ENCODE measurements at regions not wholly inside any gene's neighbourhood (a gene's known extent, or its start where the extent isn't known, plus 50 kb on each side); places are given as distances from the start of the nearest gene placed in this dataset.

DNA sequence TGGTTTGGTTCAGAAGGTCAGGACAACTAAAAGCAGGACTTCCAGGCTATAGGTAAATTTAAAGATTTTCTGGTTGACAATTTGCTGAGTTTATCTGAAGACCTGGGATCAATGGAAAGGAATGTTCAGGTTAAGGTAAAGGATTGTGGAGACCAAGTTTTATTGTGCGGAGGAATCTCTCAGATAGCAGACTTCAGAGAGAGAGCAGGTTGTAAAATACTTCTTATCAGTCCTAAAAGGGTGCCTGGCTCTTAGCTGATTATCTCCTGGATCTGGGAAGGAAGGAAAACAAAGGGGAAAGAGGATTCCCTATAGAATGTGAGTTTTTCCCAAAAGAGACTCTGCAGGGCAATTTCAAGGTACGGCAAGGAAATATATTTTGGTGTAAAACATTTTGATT is 851.5 kb downstream of the DACH1 start:
- Histone ChIP-seq H3K9ac (ENCODE audit: control insufficient read depth, extremely low read depth, insufficient read depth, low read length) (no peak overlapping the region), H3K9me3 (ENCODE audit: control insufficient read depth, low read depth, low read length) (no peaks in the 10 kb centered on the region), H2AFZ (ENCODE audit: control insufficient read depth, low read length) (no peak overlapping the region), H3K4me3 (ENCODE audit: control insufficient read depth in 2 of 3, extremely low read depth in 1 of 3, insufficient read depth in 2 of 3, low read depth in 1 of 3, low read length in 3 of 3) (no peak overlapping the region), H3K4me2 (ENCODE audit: control insufficient read depth, extremely low read depth, insufficient read depth, low read depth, low read length) (no peak overlapping the region), H3K27me3 (ENCODE audit: control insufficient read depth, extremely low read depth, insufficient read depth, low read length) (no peaks in the 10 kb centered on the region), H3K4me1 (ENCODE audit: control insufficient read depth, extremely low read depth, insufficient read depth, low read length) (no peaks in the 10 kb centered on the region), H3K79me2 (ENCODE audit: control insufficient read depth, insufficient read depth, low read length) (no peaks in the 10 kb centered on the region), H4K20me1 (ENCODE audit: control insufficient read depth, extremely low read depth, insufficient read depth, low read length) (no peaks in the 10 kb centered on the region), H3K27ac (ENCODE audit: control insufficient read depth, insufficient read depth, low read length) (no peak overlapping the region), H3K36me3 (ENCODE audit: control insufficient read depth in 2 of 2, extremely low read depth in 1 of 2, insufficient read depth in 2 of 2, low read length in 2 of 2) (no peaks in the 10 kb centered on the region), H3K9me1 (ENCODE audit: control insufficient read depth, extremely low read depth, insufficient read depth, low read length) (no peaks in the 10 kb centered on the region)
- DNase-seq (ENCODE audit: low read depth, low spot score), result no peak
- TF ChIP-seq, protein P1, sequence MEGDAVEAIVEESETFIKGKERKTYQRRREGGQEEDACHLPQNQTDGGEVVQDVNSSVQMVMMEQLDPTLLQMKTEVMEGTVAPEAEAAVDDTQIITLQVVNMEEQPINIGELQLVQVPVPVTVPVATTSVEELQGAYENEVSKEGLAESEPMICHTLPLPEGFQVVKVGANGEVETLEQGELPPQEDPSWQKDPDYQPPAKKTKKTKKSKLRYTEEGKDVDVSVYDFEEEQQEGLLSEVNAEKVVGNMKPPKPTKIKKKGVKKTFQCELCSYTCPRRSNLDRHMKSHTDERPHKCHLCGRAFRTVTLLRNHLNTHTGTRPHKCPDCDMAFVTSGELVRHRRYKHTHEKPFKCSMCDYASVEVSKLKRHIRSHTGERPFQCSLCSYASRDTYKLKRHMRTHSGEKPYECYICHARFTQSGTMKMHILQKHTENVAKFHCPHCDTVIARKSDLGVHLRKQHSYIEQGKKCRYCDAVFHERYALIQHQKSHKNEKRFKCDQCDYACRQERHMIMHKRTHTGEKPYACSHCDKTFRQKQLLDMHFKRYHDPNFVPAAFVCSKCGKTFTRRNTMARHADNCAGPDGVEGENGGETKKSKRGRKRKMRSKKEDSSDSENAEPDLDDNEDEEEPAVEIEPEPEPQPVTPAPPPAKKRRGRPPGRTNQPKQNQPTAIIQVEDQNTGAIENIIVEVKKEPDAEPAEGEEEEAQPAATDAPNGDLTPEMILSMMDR (optimal IDR thresholded peaks at IDR 0.05 in 1 of 3, IDR thresholded peaks at IDR 0.05 in 1 of 3, conservative IDR thresholded peaks at IDR 0.05 in 1 of 3; ENCODE audit: extremely low read depth in 1 of 3, insufficient read depth in 2 of 3, low read length in 3 of 3), result no peak
- no peak for TF ChIP-seq EZH2 (IDR thresholded peaks at IDR 0.05; ENCODE audit: low read length)
- FAIRE-seq, result no peak
- dilution Hi-C loops (cut with MboI; ENCODE audit: extremely low pct_ligation_motif_present, low sequenced_read_pairs), result no loop called here

DNA sequence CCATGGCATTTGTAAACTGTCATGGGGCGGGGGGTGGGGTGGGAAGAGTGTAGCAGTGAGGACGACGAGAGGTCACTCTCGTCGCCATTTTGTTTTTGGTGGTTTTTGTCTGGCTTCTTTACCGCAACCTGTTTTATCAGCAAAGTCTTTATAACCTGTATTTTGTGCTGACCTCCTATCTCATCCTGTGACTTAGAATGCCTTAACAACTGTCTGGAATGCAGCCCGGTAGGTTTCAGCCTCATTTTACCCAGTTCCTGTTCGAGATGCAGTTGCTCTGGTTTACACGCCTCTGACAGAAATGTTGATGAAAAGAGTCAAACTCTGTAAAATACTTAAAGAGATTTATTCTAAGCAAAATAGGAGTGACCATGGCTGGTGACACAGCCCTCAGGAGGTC is 852.0 kb downstream of the DACH1 start:
- H3K36me3 ChIP-seq (ENCODE audit: control insufficient read depth in 2 of 2, extremely low read depth in 1 of 2, insufficient read depth in 2 of 2, low read length in 2 of 2), result no peaks in the 10 kb centered on the region
- H3K9ac ChIP-seq (ENCODE audit: control insufficient read depth, extremely low read depth, insufficient read depth, low read length), result no peak overlapping the region
- no peak overlapping the region for H3K27ac ChIP-seq (ENCODE audit: control insufficient read depth, insufficient read depth, low read length)
- TF ChIP-seq, protein P1 (optimal IDR thresholded peaks at IDR 0.05 in 1 of 3, IDR thresholded peaks at IDR 0.05 in 1 of 3, conservative IDR thresholded peaks at IDR 0.05 in 1 of 3; ENCODE audit: extremely low read depth in 1 of 3, insufficient read depth in 2 of 3, low read length in 3 of 3), result no peak
- TF ChIP-seq EZH2 (IDR thresholded peaks at IDR 0.05; ENCODE audit: low read length), result no peak
- no peak for FAIRE-seq
- H3K4me3 ChIP-seq (ENCODE audit: control insufficient read depth in 2 of 3, extremely low read depth in 1 of 3, insufficient read depth in 2 of 3, low read depth in 1 of 3, low read length in 3 of 3), result peak overlapping the region in 1 of 3 experiments; percentile 12
- no peaks in the 10 kb centered on the region for H3K79me2 ChIP-seq (ENCODE audit: control insufficient read depth, insufficient read depth, low read length)
- no peak for DNase-seq (ENCODE audit: low read depth, low spot score)
- no peaks in the 10 kb centered on the region for H3K9me3 ChIP-seq (ENCODE audit: control insufficient read depth, low read depth, low read length)
- H3K27me3 ChIP-seq (ENCODE audit: control insufficient read depth, extremely low read depth, insufficient read depth, low read length), result no peaks in the 10 kb centered on the region
- H2AFZ ChIP-seq (ENCODE audit: control insufficient read depth, low read length), result peak overlapping the region; percentile 10
- peak overlapping the region; percentile 42 for H3K4me2 ChIP-seq (ENCODE audit: control insufficient read depth, extremely low read depth, insufficient read depth, low read depth, low read length)
- H3K9me1 ChIP-seq (ENCODE audit: control insufficient read depth, extremely low read depth, insufficient read depth, low read length), result no peaks in the 10 kb centered on the region
- no peaks in the 10 kb centered on the region for H4K20me1 ChIP-seq (ENCODE audit: control insufficient read depth, extremely low read depth, insufficient read depth, low read length)
- no peaks in the 10 kb centered on the region for H3K4me1 ChIP-seq (ENCODE audit: control insufficient read depth, extremely low read depth, insufficient read depth, low read length)
- dilution Hi-C loops (cut with MboI; ENCODE audit: extremely low pct_ligation_motif_present, low sequenced_read_pairs), result no loop called here
